Activated CD4-positive, alpha-beta T cell treated with anti-CD3 and anti-CD28 coated beads, Interleukin-2, amount 10 ng/mL, durations not matched to agents 7 days and 5 days (primary cell): ENCODE measurements at regions not wholly inside any gene's neighbourhood (a gene's known extent, or its start where the extent isn't known, plus 50 kb on each side); places are given as distances from the start of the nearest gene placed in this dataset.

Experiments used
- CTCF ChIA-PET: fragments of 350-600 bp; sonication (Branson Sonifier 250); formaldehyde crosslinking; loops from one replicate; lab custom pipeline; 2021; ENCODE audit warnings: antibody characterized with exemption; lab: Charles Lee
- POLR2A ChIA-PET: fragments of 350-600 bp; sonication (Branson Sonifier 250); formaldehyde crosslinking; loops from one replicate; lab custom pipeline; 2021; ENCODE audit warnings: antibody characterized with exemption; lab: Charles Lee
- DNase-seq: peaks from one replicate; pipeline ENCODE4 v3.0.0-alpha.2; 2020
- H3K27ac Mint-ChIP-seq: one replicate; pipeline ENCODE4 v1.8.0; 2021; ENCODE audit warnings: mild to moderate bottlenecking, moderate library complexity, mixed read lengths
- H3K27me3 Mint-ChIP-seq: one replicate; pipeline ENCODE4 v1.8.0; 2021; ENCODE audit warnings: mixed read lengths
- H3K36me3 Mint-ChIP-seq: one replicate; pipeline ENCODE4 v1.8.0; 2021; ENCODE audit warnings: low read depth, mixed read lengths
- H3K4me1 Mint-ChIP-seq: one replicate; pipeline ENCODE4 v1.8.0; 2021; ENCODE audit warnings: mixed read lengths
- H3K4me3 Mint-ChIP-seq: one replicate; pipeline ENCODE4 v1.8.0; 2021; ENCODE audit warnings: mild to moderate bottlenecking, moderate library complexity, mixed read lengths
- H3K9me3 Mint-ChIP-seq: one replicate; pipeline ENCODE4 v1.8.0; 2021; ENCODE audit warnings: mixed read lengths

GRCh38 chr5:82664732-82665131 lies 386.6 kb upstream of the RPS23 start:
- Mint-ChIP-seq H3K9me3 (no peaks in the 10 kb centered on the region), H3K4me1 (no peaks in the 10 kb centered on the region), H3K27ac (no peak overlapping the region), H3K36me3 (no peaks in the 10 kb centered on the region), H3K27me3 (peaks cover 7% of the 10 kb centered on the region), H3K4me3 (no peak overlapping the region)
- DNase-seq = no peak
- ChIA-PET POLR2A (no interaction called here), CTCF (interaction anchor here (1.3 kb wide), 1 partner anchor 9 kb away, joined by 3 read pairs; no protein-coding TSS in a partner anchor)

- Mint-ChIP-seq H3K9me3 (no peaks in the 10 kb centered on the region), H3K27ac (no peak overlapping the region), H3K4me3 (no peak overlapping the region), H3K36me3 (no peaks in the 10 kb centered on the region), H3K27me3 (peaks cover 7% of the 10 kb centered on the region), H3K4me1 (no peaks in the 10 kb centered on the region)
- ChIA-PET CTCF (no interaction called here), POLR2A (no interaction called here)
- no peak for DNase-seq
Observed at GRCh38 chr5:82663225-82663624, 385.1 kb upstream of the RPS23 start.

- H3K9me3 Mint-ChIP-seq = no peaks in the 10 kb centered on the region
- no peak for DNase-seq
- no peak overlapping the region for H3K4me3 Mint-ChIP-seq
- H3K27ac Mint-ChIP-seq = no peak overlapping the region
- H3K4me1 Mint-ChIP-seq = no peaks in the 10 kb centered on the region
- H3K27me3 Mint-ChIP-seq = peaks cover 7% of the 10 kb centered on the region
- ChIA-PET CTCF (no interaction called here), POLR2A (no interaction called here)
- no peaks in the 10 kb centered on the region for H3K36me3 Mint-ChIP-seq
Observed at GRCh38 chr5:82662340-82662739, 384.2 kb upstream of the RPS23 start.

GRCh38 chr5:82661933-82662332 lies 383.8 kb upstream of the RPS23 start:
- Mint-ChIP-seq H3K27me3 (peaks cover 5% of the 10 kb centered on the region), H3K9me3 (no peaks in the 10 kb centered on the region), H3K4me1 (peaks cover under 1% of the 10 kb centered on the region), H3K27ac (no peak overlapping the region), H3K4me3 (no peak overlapping the region), H3K36me3 (no peaks in the 10 kb centered on the region)
- ChIA-PET POLR2A (no interaction called here), CTCF (no interaction called here)
- no peak for DNase-seq

GRCh38 chr5:82661462-82661861 lies 383.3 kb upstream of the RPS23 start:
- Mint-ChIP-seq H3K36me3 (no peaks in the 10 kb centered on the region), H3K27ac (no peak overlapping the region), H3K9me3 (no peaks in the 10 kb centered on the region), H3K27me3 (no peaks in the 10 kb centered on the region), H3K4me1 (peaks cover 2% of the 10 kb centered on the region), H3K4me3 (no peak overlapping the region)
- CTCF ChIA-PET = no interaction called here
- no peak for DNase-seq
- POLR2A ChIA-PET = no interaction called here

- Mint-ChIP-seq H3K4me1 (peaks cover 6% of the 10 kb centered on the region), H3K36me3 (no peaks in the 10 kb centered on the region), H3K27ac (no peak overlapping the region), H3K9me3 (no peaks in the 10 kb centered on the region), H3K4me3 (no peak overlapping the region), H3K27me3 (peaks cover 2% of the 10 kb centered on the region)
- CTCF ChIA-PET = interaction anchor here (1.4 kb wide), 1 partner anchor 11 kb away, joined by 4 read pairs; no protein-coding TSS in a partner anchor
- no peak for DNase-seq
- POLR2A ChIA-PET = no interaction called here
Observed at GRCh38 chr5:82659115-82659514, 381.0 kb upstream of the RPS23 start.

- Mint-ChIP-seq H3K27ac (no peak overlapping the region), H3K36me3 (no peaks in the 10 kb centered on the region), H3K9me3 (no peaks in the 10 kb centered on the region), H3K27me3 (peaks cover 2% of the 10 kb centered on the region), H3K4me1 (peaks cover 6% of the 10 kb centered on the region), H3K4me3 (no peak overlapping the region)
- ChIA-PET CTCF (interaction anchor here (0.7 kb wide), 1 partner anchor 16 kb away, joined by 3 read pairs; no protein-coding TSS in a partner anchor), POLR2A (interaction anchor here (0.6 kb wide), 1 partner anchor 304 kb away, joined by 6 read pairs; no protein-coding TSS in a partner anchor)
- no peak for DNase-seq
Observed at GRCh38 chr5:82657033-82657699, 379.0 kb upstream of the RPS23 start.

- H3K27ac Mint-ChIP-seq = no peak overlapping the region
- no peaks in the 10 kb centered on the region for H3K36me3 Mint-ChIP-seq
- DNase-seq = no peak
- CTCF ChIA-PET = no interaction called here
- POLR2A ChIA-PET = interaction anchor here (0.6 kb wide), 1 partner anchor 303 kb away, joined by 6 read pairs; no protein-coding TSS in a partner anchor
- H3K27me3 Mint-ChIP-seq = peaks cover 2% of the 10 kb centered on the region
- peaks cover 6% of the 10 kb centered on the region for H3K4me1 Mint-ChIP-seq
- no peak overlapping the region for H3K4me3 Mint-ChIP-seq
- H3K9me3 Mint-ChIP-seq = no peaks in the 10 kb centered on the region
Observed at GRCh38 chr5:82656341-82656761, 378.2 kb upstream of the RPS23 start.

GRCh38 chr5:82655078-82655477 lies 376.9 kb upstream of the RPS23 start:
- Mint-ChIP-seq H3K27me3 (peaks cover 7% of the 10 kb centered on the region), H3K4me3 (no peak overlapping the region), H3K36me3 (no peaks in the 10 kb centered on the region), H3K9me3 (no peaks in the 10 kb centered on the region), H3K27ac (no peak overlapping the region), H3K4me1 (peaks cover 6% of the 10 kb centered on the region)
- DNase-seq = no peak
- CTCF ChIA-PET = interaction anchor here (0.6 kb wide), 1 partner anchor 12 kb away, joined by 6 read pairs; no protein-coding TSS in a partner anchor
- POLR2A ChIA-PET = interaction anchor here (0.7 kb wide), 1 partner anchor 820 kb away, joined by 3 read pairs; no protein-coding TSS in a partner anchor

- DNase-seq = no peak
- ChIA-PET CTCF (no interaction called here), POLR2A (no interaction called here)
- peaks cover 19% of the 10 kb centered on the region for H3K27me3 Mint-ChIP-seq
- H3K36me3 Mint-ChIP-seq = no peaks in the 10 kb centered on the region
- no peak overlapping the region for H3K4me3 Mint-ChIP-seq
- no peaks in the 10 kb centered on the region for H3K4me1 Mint-ChIP-seq
- H3K27ac Mint-ChIP-seq = no peak overlapping the region
- H3K9me3 Mint-ChIP-seq = no peaks in the 10 kb centered on the region
Observed at GRCh38 chr5:82649943-82650342, 371.8 kb upstream of the RPS23 start.

- CTCF ChIA-PET = no interaction called here
- POLR2A ChIA-PET = no interaction called here
- Mint-ChIP-seq H3K4me3 (no peak overlapping the region), H3K9me3 (no peaks in the 10 kb centered on the region), H3K27ac (no peak overlapping the region), H3K36me3 (no peaks in the 10 kb centered on the region), H3K4me1 (peaks cover 13% of the 10 kb centered on the region), H3K27me3 (peaks cover 12% of the 10 kb centered on the region)
- no peak for DNase-seq
Observed at GRCh38 chr5:82644766-82645165, 366.6 kb upstream of the RPS23 start.

GRCh38 chr5:82644229-82644628 lies 366.1 kb upstream of the RPS23 start:
- no peaks in the 10 kb centered on the region for H3K9me3 Mint-ChIP-seq
- peaks cover 17% of the 10 kb centered on the region for H3K4me1 Mint-ChIP-seq
- DNase-seq = no peak
- H3K27ac Mint-ChIP-seq = no peak overlapping the region
- peaks cover 10% of the 10 kb centered on the region for H3K27me3 Mint-ChIP-seq
- CTCF ChIA-PET = no interaction called here
- POLR2A ChIA-PET = no interaction called here
- no peaks in the 10 kb centered on the region for H3K36me3 Mint-ChIP-seq
- H3K4me3 Mint-ChIP-seq = no peak overlapping the region

GRCh38 chr5:82642313-82642712 lies 364.2 kb upstream of the RPS23 start:
- H3K36me3 Mint-ChIP-seq = no peaks in the 10 kb centered on the region
- peaks cover 4% of the 10 kb centered on the region for H3K27me3 Mint-ChIP-seq
- POLR2A ChIA-PET = no interaction called here
- DNase-seq = no peak
- H3K27ac Mint-ChIP-seq = no peak overlapping the region
- peaks cover 17% of the 10 kb centered on the region for H3K4me1 Mint-ChIP-seq
- CTCF ChIA-PET = interaction anchor here (1.1 to 1.5 kb wide), 2 partner anchors 15 to 292 kb away, joined by 3 read pairs; no protein-coding TSS in a partner anchor
- H3K9me3 Mint-ChIP-seq = no peaks in the 10 kb centered on the region
- H3K4me3 Mint-ChIP-seq = no peak overlapping the region
